Activated T-helper 17 cell treated with anti-CD3 and anti-CD28 coated beads, Interleukin-2, amount 50 U/mL, for 72 hours (primary cell): ENCODE measurements at regions not wholly inside any gene's neighbourhood (a gene's known extent, or its start where the extent isn't known, plus 50 kb on each side); places are given as distances from the start of the nearest gene placed in this dataset.

Experiments used
- ATAC-seq: fragments of 150-1000 bp; cut with Tn5 transposase; replicated peaks from 2 replicates; pipeline ENCODE4 v1.10.0; 2021; ENCODE audit warnings: mild to moderate bottlenecking, moderate library complexity
- H3K27ac Mint-ChIP-seq: one replicate; pipeline ENCODE4 v1.8.0; 2022; ENCODE audit warnings: mixed read lengths
- H3K27me3 Mint-ChIP-seq: one replicate; pipeline ENCODE4 v1.8.0; 2022; ENCODE audit warnings: mixed read lengths
- H3K36me3 Mint-ChIP-seq: one replicate; pipeline ENCODE4 v1.8.0; 2022; ENCODE audit warnings: low read depth, mild to moderate bottlenecking, mixed read lengths
- H3K4me1 Mint-ChIP-seq: one replicate; pipeline ENCODE4 v1.8.0; 2022; ENCODE audit warnings: mixed read lengths
- H3K4me3 Mint-ChIP-seq: one replicate; pipeline ENCODE4 v1.8.0; 2022; ENCODE audit warnings: mild to moderate bottlenecking, mixed read lengths
- H3K9me3 Mint-ChIP-seq: one replicate; pipeline ENCODE4 v1.8.0; 2022; ENCODE audit warnings: mixed read lengths

DNA sequence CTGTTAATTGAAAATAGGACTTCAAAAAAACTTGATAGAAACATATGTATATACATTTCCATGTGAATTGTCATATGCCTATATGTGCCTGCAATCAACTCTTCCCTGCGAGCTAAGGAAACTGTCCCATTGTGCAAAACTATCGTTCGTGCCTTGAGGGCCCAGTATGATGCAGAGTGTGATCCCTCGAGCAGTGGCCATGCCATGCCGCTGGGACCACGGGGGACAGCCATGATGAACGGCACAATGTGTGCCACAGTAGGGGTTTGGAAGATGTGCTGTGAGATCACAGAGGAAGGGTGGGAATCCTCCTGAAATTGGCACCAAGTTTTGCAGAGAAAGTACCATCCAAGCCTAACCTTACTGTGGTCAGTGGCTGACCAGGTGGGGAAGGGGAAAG, 118.1 kb upstream of the SOX1 start:
- H3K9me3 Mint-ChIP-seq, result no peaks in the 10 kb centered on the region
- H3K4me1 Mint-ChIP-seq, result no peaks in the 10 kb centered on the region
- H3K27ac Mint-ChIP-seq, result no peak overlapping the region
- no peaks in the 10 kb centered on the region for H3K36me3 Mint-ChIP-seq
- no peak for ATAC-seq
- peaks cover 4% of the 10 kb centered on the region for H3K27me3 Mint-ChIP-seq
- H3K4me3 Mint-ChIP-seq, result no peak overlapping the region

DNA sequence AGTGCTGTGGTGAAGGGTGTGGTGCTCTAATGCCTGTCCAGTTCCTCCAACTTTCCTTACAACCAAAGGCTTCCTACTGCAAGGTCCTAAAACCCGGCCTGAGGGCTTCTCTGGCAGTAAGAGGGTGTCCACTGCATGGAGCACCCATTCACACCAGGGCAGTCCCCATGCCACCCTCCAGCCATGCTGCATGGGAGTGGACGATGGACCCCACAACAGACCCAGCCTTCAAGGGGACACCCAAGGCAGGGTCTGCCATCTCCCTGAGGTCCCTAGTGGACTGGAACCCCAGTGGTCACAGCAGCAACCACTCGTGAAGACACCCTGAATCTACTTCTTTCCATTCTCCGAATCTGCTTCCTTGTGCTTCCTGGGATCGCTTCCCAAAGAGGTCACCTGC, 117.6 kb upstream of the SOX1 start:
- Mint-ChIP-seq H3K9me3 (no peaks in the 10 kb centered on the region), H3K4me3 (no peak overlapping the region), H3K4me1 (no peaks in the 10 kb centered on the region), H3K36me3 (no peaks in the 10 kb centered on the region), H3K27me3 (peaks cover 4% of the 10 kb centered on the region), H3K27ac (no peak overlapping the region)
- no peak for ATAC-seq

DNA sequence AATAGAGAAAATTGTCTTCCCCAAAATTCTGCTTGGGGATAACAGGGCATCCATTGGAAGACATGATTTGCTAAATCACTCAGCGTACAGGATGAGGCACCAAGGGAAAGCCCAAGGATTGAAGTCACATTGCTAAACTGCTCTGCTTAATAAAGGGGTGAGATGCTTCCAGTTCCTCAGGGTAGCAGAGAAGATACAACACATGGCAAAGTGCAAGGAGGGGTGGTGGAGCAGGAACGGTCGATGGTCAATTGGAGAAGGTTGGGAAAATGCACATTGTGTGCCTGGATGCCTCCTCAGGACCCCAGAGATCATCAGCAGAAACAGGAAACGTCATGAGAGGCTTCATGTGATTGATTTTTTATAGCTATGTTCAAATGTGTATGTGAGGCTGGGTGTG, 116.3 kb upstream of the SOX1 start:
- no peaks in the 10 kb centered on the region for H3K36me3 Mint-ChIP-seq
- H3K4me3 Mint-ChIP-seq, result no peak overlapping the region
- ATAC-seq, result no peak
- no peaks in the 10 kb centered on the region for H3K9me3 Mint-ChIP-seq
- H3K27me3 Mint-ChIP-seq, result peaks cover 4% of the 10 kb centered on the region
- H3K27ac Mint-ChIP-seq, result no peak overlapping the region
- H3K4me1 Mint-ChIP-seq, result no peaks in the 10 kb centered on the region

DNA sequence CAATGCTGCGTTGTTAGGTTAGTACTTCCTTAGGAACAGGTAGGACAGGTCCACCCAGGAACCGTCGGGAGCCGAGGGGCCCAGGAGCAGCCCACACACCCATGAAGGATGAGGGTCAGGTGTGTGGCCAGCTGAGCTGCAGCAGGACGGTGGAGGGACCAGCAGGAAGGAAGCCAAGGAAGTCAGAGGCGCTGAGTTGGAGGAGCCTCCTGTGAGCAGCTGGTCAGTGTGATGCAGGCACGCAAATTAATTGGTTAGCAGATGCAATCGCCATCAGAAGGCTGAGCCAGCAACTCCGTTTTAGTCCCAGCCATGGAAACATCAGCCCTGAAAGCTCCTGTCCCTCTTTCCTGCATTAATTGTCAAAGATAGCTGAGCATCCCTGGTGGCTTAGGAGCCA, 114.9 kb upstream of the SOX1 start:
- Mint-ChIP-seq H3K27ac (no peak overlapping the region), H3K27me3 (peaks cover 4% of the 10 kb centered on the region), H3K9me3 (no peaks in the 10 kb centered on the region), H3K4me3 (no peak overlapping the region), H3K36me3 (no peaks in the 10 kb centered on the region), H3K4me1 (no peaks in the 10 kb centered on the region)
- no peak for ATAC-seq

DNA sequence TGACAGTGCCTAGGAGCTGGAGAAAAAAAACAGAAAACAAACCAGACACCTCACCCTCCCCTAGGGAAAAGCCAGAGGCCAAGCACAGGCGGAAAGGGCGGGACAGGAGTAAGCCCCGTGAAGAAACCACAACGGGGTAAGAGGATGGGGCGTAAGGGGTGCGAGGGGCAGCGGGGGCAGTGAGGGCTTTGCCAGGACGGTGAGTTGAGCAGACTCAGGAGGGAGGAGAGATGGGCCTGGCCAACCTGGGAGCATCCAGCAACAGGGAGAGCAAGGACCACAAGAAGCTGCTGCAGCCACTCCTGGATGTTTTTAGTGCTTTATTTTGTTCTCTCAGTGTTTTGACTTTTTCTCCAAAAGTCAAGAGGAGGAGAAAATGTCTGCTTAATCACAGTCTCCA, 114.1 kb upstream of the SOX1 start:
- Mint-ChIP-seq H3K4me1 (no peaks in the 10 kb centered on the region), H3K27ac (no peak overlapping the region), H3K4me3 (no peak overlapping the region), H3K27me3 (peaks cover 4% of the 10 kb centered on the region), H3K9me3 (no peaks in the 10 kb centered on the region), H3K36me3 (no peaks in the 10 kb centered on the region)
- ATAC-seq, result no peak

GRCh38 chr13:111953546-111954178, 113.3 kb upstream of the SOX1 start:
- Mint-ChIP-seq H3K27ac (no peak overlapping the region), H3K4me1 (no peaks in the 10 kb centered on the region), H3K27me3 (peaks cover 4% of the 10 kb centered on the region), H3K4me3 (no peak overlapping the region), H3K36me3 (no peaks in the 10 kb centered on the region), H3K9me3 (no peaks in the 10 kb centered on the region)
- no peak for ATAC-seq

- Mint-ChIP-seq H3K4me1 (no peaks in the 10 kb centered on the region), H3K9me3 (no peaks in the 10 kb centered on the region), H3K27me3 (no peaks in the 10 kb centered on the region), H3K4me3 (no peak overlapping the region), H3K27ac (no peak overlapping the region), H3K36me3 (no peaks in the 10 kb centered on the region)
- no peak for ATAC-seq
Measured at GRCh38 chr13:111954661-111955411, 112.1 kb upstream of the SOX1 start.

- no peaks in the 10 kb centered on the region for H3K36me3 Mint-ChIP-seq
- no peaks in the 10 kb centered on the region for H3K27me3 Mint-ChIP-seq
- no peaks in the 10 kb centered on the region for H3K9me3 Mint-ChIP-seq
- no peaks in the 10 kb centered on the region for H3K4me1 Mint-ChIP-seq
- no peak overlapping the region for H3K4me3 Mint-ChIP-seq
- no peak overlapping the region for H3K27ac Mint-ChIP-seq
- no peak for ATAC-seq
Measured at GRCh38 chr13:111955412-111956065, 111.4 kb upstream of the SOX1 start.

GRCh38 chr13:111956261-111957151, 110.4 kb upstream of the SOX1 start:
- no peaks in the 10 kb centered on the region for H3K36me3 Mint-ChIP-seq
- H3K9me3 Mint-ChIP-seq, result no peaks in the 10 kb centered on the region
- no peaks in the 10 kb centered on the region for H3K4me1 Mint-ChIP-seq
- H3K27me3 Mint-ChIP-seq, result no peaks in the 10 kb centered on the region
- no peak overlapping the region for H3K4me3 Mint-ChIP-seq
- ATAC-seq, result no peak
- no peak overlapping the region for H3K27ac Mint-ChIP-seq

DNA sequence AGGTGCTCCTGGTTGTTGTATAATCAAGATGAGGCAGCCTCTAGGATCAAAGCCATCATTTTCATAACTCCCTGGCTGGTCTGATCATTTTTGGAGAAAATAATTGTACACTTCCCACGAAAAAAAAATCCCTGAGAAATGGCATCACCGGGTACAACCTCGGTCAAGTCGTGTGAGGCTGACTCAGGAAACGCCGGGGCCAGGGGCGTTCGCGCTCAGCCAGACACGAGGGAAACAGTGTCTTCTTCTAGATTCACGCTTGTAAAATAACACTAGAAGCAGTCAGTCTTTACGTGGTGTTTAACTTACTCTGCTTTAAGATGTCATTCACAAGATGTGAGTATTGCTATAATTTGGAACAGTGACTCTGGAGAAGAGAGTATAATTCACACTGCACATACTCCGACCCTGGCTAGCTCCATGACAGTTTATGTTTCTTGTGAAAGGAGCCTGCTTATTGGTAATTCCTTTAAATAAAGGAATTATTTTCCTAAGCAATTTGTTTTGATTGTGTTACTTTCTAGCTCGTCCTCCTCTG, 109.0 kb upstream of the SOX1 start:
- no peaks in the 10 kb centered on the region for H3K4me1 Mint-ChIP-seq
- H3K27ac Mint-ChIP-seq, result no peak overlapping the region
- H3K4me3 Mint-ChIP-seq, result no peak overlapping the region
- ATAC-seq, result no peak
- H3K27me3 Mint-ChIP-seq, result no peaks in the 10 kb centered on the region
- no peaks in the 10 kb centered on the region for H3K9me3 Mint-ChIP-seq
- H3K36me3 Mint-ChIP-seq, result no peaks in the 10 kb centered on the region

DNA sequence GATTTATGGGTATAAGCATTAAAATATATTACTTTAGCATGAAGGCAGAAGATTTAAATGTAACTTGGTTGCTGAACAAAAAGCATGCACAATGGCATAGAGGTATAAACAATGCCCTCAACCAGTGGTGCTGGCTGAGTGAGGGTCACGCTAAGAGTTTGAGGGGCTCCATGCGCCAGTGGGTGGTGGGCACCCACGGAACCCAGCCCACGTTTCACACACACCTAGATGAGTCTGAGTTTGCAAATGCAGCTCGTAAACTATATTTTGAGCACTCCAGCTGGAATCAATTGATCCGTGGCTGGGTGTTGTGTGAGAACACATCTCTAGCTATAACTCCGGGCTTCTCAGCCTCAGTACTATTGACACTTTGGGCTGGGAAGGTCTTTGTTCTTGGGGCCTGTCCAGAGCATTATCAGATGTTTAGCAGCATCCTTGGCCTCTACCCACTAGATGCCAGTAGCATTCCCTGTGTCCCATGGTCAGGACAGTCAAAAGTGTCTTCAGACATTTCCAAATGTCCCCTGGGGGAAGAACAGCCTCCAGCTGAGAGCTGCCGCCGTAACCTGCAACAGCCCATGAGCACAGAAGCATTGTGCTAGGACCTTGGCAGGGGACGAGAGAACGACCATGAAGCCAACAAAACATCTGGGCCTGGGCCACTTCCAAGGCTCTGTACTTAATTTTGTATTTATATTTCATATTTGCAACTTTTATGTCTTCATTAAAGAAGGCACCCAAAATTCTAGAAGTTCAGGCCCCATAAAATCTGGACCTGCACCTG, 108.1 kb upstream of the SOX1 start:
- H3K9me3 Mint-ChIP-seq, result no peaks in the 10 kb centered on the region
- H3K27me3 Mint-ChIP-seq, result no peaks in the 10 kb centered on the region
- H3K4me3 Mint-ChIP-seq, result no peak overlapping the region
- no peaks in the 10 kb centered on the region for H3K4me1 Mint-ChIP-seq
- ATAC-seq, result no peak
- no peak overlapping the region for H3K27ac Mint-ChIP-seq
- H3K36me3 Mint-ChIP-seq, result no peaks in the 10 kb centered on the region

DNA sequence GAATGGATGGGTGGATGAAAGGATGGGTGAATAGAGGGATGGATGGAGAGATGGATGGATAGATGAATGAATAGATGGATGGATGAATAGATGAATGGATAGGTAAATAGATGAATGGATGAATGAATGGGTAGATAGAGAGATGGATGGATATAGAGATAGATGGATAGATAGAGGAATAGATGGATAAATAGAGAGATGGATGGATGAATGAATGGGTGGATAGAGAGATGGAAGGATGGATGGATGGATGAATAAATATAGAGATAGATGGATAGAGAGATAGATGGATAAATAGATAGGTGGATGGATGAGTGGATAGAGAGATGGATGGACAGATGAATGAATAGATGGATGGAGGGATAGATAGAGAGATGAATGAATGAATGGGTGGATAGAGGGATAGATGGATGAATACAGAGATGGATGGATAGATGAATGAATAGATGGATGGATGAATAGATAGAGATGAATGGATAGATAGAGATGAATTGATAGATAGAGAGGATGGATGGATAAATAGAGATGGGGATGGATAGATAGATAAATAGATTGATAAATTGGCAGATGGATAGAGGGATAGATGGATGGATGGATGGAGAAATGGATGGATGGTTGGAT, 106.7 kb upstream of the SOX1 start:
- Mint-ChIP-seq H3K27ac (no peak overlapping the region), H3K4me1 (no peaks in the 10 kb centered on the region), H3K27me3 (no peaks in the 10 kb centered on the region), H3K4me3 (no peak overlapping the region), H3K36me3 (no peaks in the 10 kb centered on the region), H3K9me3 (no peaks in the 10 kb centered on the region)
- ATAC-seq, result no peak

DNA sequence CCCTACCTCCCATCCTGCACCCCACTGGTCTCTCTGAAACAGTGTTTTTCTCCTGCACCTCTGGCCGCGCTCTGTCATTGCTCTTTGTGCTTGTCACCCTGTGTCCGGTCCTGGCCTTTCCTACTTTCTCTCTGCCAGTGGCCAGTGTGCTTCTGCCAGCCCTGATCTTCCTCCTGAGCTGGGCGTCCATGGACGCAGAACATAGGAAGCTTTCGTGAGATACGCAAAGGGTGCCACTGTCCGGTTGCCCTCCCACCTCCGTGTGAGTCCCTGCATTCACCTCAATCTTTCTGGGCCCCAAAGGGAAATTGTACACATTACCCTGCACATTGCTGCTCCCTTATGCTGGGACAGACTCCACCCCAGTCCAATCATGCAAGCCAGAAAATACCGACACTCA, 105.7 kb upstream of the SOX1 start:
- H3K27me3 Mint-ChIP-seq, result no peaks in the 10 kb centered on the region
- no peak for ATAC-seq
- no peaks in the 10 kb centered on the region for H3K4me1 Mint-ChIP-seq
- H3K27ac Mint-ChIP-seq, result no peak overlapping the region
- no peak overlapping the region for H3K4me3 Mint-ChIP-seq
- no peaks in the 10 kb centered on the region for H3K36me3 Mint-ChIP-seq
- H3K9me3 Mint-ChIP-seq, result no peaks in the 10 kb centered on the region
